Activated naive CD8-positive, alpha-beta T cell treated with anti-CD3 and anti-CD28 coated beads for 36 hours (primary cell): ENCODE measurements at regions not wholly inside any gene's neighbourhood (a gene's known extent, or its start where the extent isn't known, plus 50 kb on each side); places are given as distances from the start of the nearest gene placed in this dataset.

Source experiments
- DNase-seq: peaks from one replicate; pipeline ENCODE4 v3.0.0; 2021
- H3K27ac Mint-ChIP-seq: one replicate; pipeline ENCODE4 v1.8.0; 2022; ENCODE audit warnings: mild to moderate bottlenecking, moderate library complexity, mixed read lengths
- H3K27me3 Mint-ChIP-seq: one replicate; pipeline ENCODE4 v1.8.0; 2022; ENCODE audit warnings: mild to moderate bottlenecking, mixed read lengths
- H3K36me3 Mint-ChIP-seq: one replicate; pipeline ENCODE4 v1.8.0; 2021; ENCODE audit warnings: mild to moderate bottlenecking, mixed read lengths
- H3K4me1 Mint-ChIP-seq: one replicate; pipeline ENCODE4 v1.8.0; 2021; ENCODE audit warnings: mixed read lengths
- H3K4me3 Mint-ChIP-seq: one replicate; pipeline ENCODE4 v1.8.0; 2022; ENCODE audit warnings: mild to moderate bottlenecking, moderate library complexity, mixed read lengths
- H3K9me3 Mint-ChIP-seq: one replicate; pipeline ENCODE4 v1.8.0; 2022; ENCODE audit warnings: mixed read lengths

DNA sequence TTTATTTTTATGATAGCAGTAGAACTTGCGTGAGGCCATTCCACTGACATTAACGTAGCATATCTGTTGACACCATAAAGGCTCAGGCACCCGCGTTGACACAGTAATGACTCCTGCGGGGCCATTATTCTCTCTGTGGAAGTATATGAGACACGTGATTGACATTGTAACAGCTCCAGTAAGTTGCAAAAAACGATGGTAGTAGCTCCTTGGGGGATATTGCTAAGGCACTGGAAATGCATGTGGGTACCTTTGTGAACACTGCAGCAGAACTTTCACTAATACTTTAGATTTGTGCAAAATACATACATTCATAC lies 918.8 kb upstream of the CDH8 start:
- Mint-ChIP-seq H3K4me3 (no peak overlapping the region), H3K27ac (no peak overlapping the region), H3K36me3 (no peaks in the 10 kb centered on the region), H3K27me3 (no peaks in the 10 kb centered on the region), H3K4me1 (no peaks in the 10 kb centered on the region), H3K9me3 (peaks cover 3% of the 10 kb centered on the region)
- DNase-seq, result no peak

DNA sequence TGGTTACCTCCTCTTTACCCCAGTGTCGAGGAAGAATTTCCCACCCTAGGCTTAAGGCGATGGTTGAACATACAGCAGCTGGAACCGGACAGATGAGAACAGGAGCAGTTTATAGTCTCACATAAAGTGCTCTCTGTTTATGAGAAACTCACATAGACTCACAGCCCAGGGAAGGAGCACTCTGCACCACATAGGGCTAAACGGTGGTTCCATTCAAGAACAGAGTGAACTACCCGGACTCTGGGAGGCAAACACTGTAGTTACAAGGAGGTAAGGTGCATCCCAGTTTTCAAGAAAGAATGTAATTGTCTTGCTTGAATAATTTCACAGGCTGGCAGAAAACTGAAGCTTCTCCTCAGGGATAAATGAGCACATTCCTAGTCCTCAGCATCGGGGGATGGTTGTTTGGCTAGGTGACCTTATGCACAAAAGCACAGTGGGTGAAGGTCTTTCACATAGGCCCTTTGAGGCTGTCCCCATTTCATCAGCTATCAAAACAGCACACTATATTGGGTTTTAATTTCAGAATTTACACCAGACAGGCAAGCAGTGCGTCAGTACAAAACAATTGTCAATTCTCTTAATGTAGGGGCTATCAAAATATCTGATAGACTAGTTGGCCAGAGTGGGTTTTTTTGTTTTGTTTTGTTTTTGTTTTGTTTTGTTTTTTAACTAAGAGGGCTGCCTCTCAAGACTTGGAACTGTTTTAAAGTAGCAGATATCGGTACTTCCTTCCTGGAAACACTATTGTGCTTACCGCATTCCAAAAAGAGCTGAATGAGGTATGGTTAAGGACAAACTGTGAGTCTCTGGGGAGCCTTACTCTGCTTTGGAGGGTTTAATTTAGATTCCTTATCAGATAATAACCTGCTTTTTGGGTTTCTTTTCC lies 918.1 kb upstream of the CDH8 start:
- H3K27me3 Mint-ChIP-seq, result no peaks in the 10 kb centered on the region
- no peak overlapping the region for H3K4me3 Mint-ChIP-seq
- no peaks in the 10 kb centered on the region for H3K36me3 Mint-ChIP-seq
- H3K9me3 Mint-ChIP-seq, result peaks cover 4% of the 10 kb centered on the region
- no peaks in the 10 kb centered on the region for H3K4me1 Mint-ChIP-seq
- H3K27ac Mint-ChIP-seq, result no peak overlapping the region
- no peak for DNase-seq

DNA sequence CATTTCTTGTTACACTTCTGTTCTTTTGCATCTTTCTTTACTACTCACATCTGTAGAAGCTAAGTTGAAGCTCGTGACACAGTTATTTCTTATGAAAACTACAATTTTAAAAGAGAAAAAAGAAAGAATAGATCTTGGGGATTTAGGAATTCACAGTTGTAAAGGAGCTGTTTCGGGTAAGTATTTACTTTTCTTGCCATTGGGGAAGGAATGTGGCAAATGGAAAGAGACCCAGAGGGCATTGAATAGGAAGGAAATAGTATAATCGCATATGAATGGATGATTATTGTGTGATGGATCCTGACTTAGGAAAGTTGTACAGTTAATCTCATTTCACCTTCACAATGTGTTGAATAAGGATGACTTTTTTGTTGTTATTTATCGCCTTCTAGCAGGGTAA lies 914.1 kb upstream of the CDH8 start:
- peaks cover 10% of the 10 kb centered on the region for H3K9me3 Mint-ChIP-seq
- H3K4me1 Mint-ChIP-seq, result no peaks in the 10 kb centered on the region
- DNase-seq, result no peak
- no peaks in the 10 kb centered on the region for H3K27me3 Mint-ChIP-seq
- no peaks in the 10 kb centered on the region for H3K36me3 Mint-ChIP-seq
- no peak overlapping the region for H3K27ac Mint-ChIP-seq
- no peak overlapping the region for H3K4me3 Mint-ChIP-seq

DNA sequence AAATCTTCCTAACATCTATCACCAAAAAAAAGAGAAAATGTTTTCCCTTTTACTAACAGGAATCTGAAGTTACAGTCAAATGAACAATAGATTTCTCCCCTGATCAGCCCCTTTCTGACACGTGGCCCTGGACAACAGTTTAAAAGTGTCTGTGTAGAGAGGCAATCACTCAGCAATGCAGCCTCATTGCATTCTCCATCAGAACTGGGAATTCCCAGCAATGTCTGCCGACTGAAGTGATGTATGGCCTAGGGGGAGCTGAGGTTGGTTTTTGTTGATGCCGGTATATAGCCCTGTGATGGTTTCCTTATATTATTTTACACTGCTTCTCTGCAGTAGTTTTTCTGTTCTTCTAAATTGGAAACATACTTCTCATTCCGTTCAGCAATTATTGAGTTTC lies 904.3 kb upstream of the CDH8 start:
- no peak overlapping the region for H3K27ac Mint-ChIP-seq
- DNase-seq, result no peak
- peaks cover 7% of the 10 kb centered on the region for H3K9me3 Mint-ChIP-seq
- no peaks in the 10 kb centered on the region for H3K27me3 Mint-ChIP-seq
- no peak overlapping the region for H3K4me3 Mint-ChIP-seq
- no peaks in the 10 kb centered on the region for H3K36me3 Mint-ChIP-seq
- no peaks in the 10 kb centered on the region for H3K4me1 Mint-ChIP-seq

DNA sequence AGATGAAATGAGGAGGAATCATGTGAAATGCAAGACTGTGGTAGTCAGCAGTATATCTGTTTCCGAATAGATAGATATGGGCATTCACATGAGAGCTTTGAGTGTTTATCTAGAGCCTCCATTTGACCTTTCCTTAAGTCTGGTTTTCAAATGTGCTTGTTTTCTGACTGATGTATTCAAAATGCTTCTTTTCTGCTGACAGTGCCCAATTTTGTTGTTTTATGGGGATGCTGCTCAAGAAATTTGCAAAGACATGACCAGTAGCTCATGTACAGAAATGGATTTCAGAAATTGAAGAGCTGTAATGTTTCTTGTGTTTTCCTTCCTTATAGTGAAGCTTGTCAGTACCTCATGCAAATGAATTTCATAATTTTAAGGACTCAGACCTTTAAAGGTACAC lies 903.4 kb upstream of the CDH8 start:
- peaks cover 6% of the 10 kb centered on the region for H3K9me3 Mint-ChIP-seq

DNA sequence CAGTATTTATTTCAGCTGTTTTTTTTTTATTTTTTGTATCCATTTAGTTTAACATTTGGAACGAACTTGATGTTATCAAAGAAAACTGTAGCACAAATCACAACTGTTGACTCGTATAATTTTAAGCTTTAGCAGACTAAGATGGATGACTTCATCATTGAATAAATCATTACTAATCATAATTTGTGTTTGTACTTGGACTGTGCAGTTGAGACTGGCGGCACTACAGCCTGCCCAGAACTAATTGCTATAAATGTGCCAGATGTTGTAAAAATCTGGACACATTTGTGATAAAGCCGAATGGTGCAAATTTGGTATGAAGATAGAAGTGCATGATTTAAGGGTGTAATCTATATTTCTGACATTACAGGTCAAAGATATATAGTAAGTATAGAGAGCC lies 897.7 kb upstream of the CDH8 start:
- H3K27me3 Mint-ChIP-seq, result no peaks in the 10 kb centered on the region
- no peaks in the 10 kb centered on the region for H3K4me1 Mint-ChIP-seq
- DNase-seq, result no peak
- H3K9me3 Mint-ChIP-seq, result peaks cover 11% of the 10 kb centered on the region
- no peak overlapping the region for H3K27ac Mint-ChIP-seq
- no peaks in the 10 kb centered on the region for H3K36me3 Mint-ChIP-seq
- no peak overlapping the region for H3K4me3 Mint-ChIP-seq

More for the DNA sequence above, 903.4 kb upstream of the CDH8 start:
- H3K4me1 Mint-ChIP-seq, result no peaks in the 10 kb centered on the region
- H3K27me3 Mint-ChIP-seq, result no peaks in the 10 kb centered on the region
- no peak for DNase-seq
- no peak overlapping the region for H3K4me3 Mint-ChIP-seq
- no peaks in the 10 kb centered on the region for H3K36me3 Mint-ChIP-seq
- no peak overlapping the region for H3K27ac Mint-ChIP-seq

DNA sequence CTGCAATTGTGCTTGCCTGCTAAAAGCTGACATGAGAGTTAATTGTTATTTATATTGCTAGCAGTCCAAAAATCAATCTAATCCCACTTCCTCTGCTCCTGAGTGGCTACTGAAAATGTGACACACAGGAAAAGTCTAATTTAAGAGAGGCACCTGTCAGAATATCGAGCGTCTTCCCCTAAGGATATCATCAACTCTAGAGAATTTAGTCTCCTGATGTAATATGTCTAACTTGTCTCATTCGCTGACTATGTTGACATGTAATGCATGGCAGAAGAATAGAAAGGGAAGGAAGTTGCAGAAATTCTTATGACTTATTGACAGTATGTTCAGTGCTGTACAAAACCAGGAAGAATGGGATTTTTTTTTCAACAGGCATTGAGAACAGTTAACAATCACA lies 893.4 kb upstream of the CDH8 start:
- H3K27ac Mint-ChIP-seq, result no peak overlapping the region
- H3K4me3 Mint-ChIP-seq, result no peak overlapping the region
- no peaks in the 10 kb centered on the region for H3K4me1 Mint-ChIP-seq
- no peaks in the 10 kb centered on the region for H3K36me3 Mint-ChIP-seq
- DNase-seq, result no peak
- peaks cover 19% of the 10 kb centered on the region for H3K9me3 Mint-ChIP-seq
- H3K27me3 Mint-ChIP-seq, result no peaks in the 10 kb centered on the region

DNA sequence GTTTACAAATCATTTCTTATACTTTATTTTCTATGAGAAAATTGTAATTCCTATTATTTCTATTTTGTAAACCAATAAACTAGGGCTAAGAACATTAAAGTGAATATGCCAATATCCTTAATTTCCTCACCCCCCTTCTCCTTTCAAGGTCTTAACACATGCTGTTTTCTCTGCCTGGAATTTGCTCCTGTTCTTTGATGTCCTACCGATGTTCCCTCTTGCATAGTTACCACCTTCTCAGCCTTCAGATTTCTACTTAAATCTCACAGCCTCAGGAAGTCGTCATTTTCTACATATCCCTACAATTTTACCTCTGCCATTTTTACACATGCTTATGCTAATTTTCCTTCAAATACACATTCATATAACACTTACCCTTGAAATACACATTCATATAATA lies 890.9 kb upstream of the CDH8 start:
- Mint-ChIP-seq H3K36me3 (no peaks in the 10 kb centered on the region), H3K4me1 (no peaks in the 10 kb centered on the region), H3K27me3 (no peaks in the 10 kb centered on the region), H3K9me3 (peaks cover 20% of the 10 kb centered on the region), H3K4me3 (no peak overlapping the region), H3K27ac (no peak overlapping the region)
- no peak for DNase-seq

DNA sequence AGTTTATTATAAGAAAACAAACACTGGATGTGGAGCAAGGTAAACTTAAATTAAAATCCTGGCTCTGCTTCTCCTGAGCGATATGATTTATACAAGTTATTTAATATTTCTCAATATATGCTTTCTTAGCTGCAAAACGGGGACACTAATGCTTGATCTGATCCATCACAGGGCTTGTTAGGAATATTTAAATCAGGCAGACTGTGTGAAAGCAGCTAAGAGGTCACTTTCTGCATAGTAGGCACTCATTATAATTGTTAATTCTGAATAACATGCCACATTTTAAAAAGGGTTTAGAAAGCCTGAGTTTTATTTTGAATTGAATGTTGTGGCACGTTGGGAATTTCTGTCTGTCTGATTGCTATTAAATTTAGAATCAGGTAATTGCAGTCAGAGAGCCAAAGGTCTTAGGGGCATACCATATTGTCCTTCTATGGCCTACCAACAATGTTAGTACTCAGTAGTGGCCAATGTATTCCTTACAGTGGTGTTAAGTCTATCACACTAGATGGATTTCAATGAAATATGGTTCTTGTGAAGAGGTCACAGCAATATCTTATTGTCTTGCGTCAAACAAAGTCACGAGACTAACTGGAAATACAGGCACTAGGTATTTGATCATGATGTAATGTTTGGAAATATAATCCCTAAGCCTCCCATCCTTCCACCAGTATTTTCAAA lies 890.0 kb upstream of the CDH8 start:
- no peak overlapping the region for H3K27ac Mint-ChIP-seq
- H3K4me3 Mint-ChIP-seq, result no peak overlapping the region
- DNase-seq, result no peak
- H3K4me1 Mint-ChIP-seq, result no peaks in the 10 kb centered on the region
- H3K36me3 Mint-ChIP-seq, result no peaks in the 10 kb centered on the region
- no peaks in the 10 kb centered on the region for H3K27me3 Mint-ChIP-seq
- peaks cover 20% of the 10 kb centered on the region for H3K9me3 Mint-ChIP-seq

DNA sequence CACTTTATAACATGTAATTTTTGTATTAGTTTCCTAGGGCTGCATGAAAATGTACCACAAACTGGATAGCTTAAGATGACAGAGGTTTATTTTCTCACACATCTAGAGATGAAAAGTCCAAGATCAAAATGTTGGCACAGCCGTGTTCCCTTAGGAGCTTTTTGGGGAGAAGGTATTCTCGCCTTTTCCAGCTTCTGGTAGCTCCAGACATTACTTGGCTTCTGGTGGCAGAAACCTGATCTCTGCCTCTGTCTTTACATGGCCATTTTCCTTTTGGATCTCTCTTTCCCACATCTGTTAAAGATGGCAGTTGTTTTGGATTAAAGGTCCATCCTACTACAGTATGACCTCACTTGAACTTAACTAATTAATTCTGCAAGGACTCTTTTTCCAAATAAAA lies 885.7 kb upstream of the CDH8 start:
- Mint-ChIP-seq H3K4me3 (no peak overlapping the region), H3K27ac (no peak overlapping the region), H3K27me3 (no peaks in the 10 kb centered on the region), H3K36me3 (no peaks in the 10 kb centered on the region), H3K4me1 (no peaks in the 10 kb centered on the region), H3K9me3 (peaks cover 11% of the 10 kb centered on the region)
- no peak for DNase-seq

DNA sequence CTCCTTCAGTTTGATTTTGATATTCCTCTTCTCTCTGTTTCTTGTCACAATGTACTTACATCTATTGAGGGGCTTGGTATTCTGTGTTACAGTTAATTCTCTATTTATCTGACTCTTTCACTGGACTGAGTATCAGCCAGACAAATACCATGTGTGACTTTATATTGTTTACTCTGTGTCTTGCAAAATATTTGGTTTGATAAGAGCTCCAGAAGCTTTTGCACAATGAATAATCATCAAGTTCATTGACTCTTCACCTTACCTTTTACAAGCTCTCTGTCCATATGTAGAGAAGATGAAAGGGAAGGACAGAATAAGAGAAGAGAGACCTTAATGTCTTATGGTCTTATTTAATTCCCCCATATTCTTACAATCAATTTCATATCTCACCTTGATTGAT lies 877.7 kb upstream of the CDH8 start:
- Mint-ChIP-seq H3K27ac (no peak overlapping the region), H3K4me3 (no peak overlapping the region), H3K27me3 (no peaks in the 10 kb centered on the region), H3K36me3 (no peaks in the 10 kb centered on the region), H3K9me3 (peaks cover 6% of the 10 kb centered on the region), H3K4me1 (no peaks in the 10 kb centered on the region)
- DNase-seq, result no peak

DNA sequence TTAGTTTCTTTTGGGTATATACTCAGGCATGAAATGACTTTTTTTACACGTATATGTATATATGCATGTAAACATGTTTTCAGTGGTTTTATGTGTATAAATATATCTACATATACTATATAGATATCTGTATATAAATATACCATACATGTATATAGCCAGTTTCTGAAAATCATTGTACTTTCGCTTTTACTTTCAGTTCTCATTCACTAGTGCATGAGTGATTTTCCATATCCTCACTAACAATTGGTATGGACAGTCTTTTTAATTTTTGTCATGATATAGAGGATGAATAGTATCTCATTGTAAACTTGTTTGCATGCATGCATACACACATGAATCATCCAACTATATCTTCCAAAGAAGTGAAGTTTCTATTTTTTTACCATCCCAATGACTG lies 877.1 kb upstream of the CDH8 start:
- peaks cover 6% of the 10 kb centered on the region for H3K9me3 Mint-ChIP-seq
- H3K27me3 Mint-ChIP-seq, result no peaks in the 10 kb centered on the region
- no peak overlapping the region for H3K4me3 Mint-ChIP-seq
- no peak for DNase-seq
- H3K36me3 Mint-ChIP-seq, result no peaks in the 10 kb centered on the region
- no peaks in the 10 kb centered on the region for H3K4me1 Mint-ChIP-seq
- no peak overlapping the region for H3K27ac Mint-ChIP-seq

DNA sequence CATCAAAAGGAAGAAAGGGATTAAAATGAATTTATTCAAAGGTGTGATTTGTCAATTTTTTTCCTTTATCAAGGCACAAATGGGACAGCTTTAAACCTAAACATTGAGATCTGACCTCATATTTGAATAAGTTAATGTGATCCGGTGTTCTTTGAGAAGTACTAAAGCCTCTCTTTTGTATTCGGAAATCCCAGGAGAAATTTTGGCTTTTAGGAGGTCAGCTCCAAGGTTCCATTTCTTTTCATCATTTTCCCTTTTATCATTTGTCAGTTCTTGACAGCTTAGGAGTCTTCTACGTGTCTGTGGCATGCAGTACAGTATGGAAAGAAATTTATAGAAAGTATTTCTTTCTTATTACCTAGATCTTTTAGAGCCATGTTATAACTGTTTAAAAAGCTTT lies 873.4 kb upstream of the CDH8 start:
- no peak for DNase-seq
- Mint-ChIP-seq H3K36me3 (no peaks in the 10 kb centered on the region), H3K27me3 (no peaks in the 10 kb centered on the region), H3K4me3 (no peak overlapping the region), H3K27ac (no peak overlapping the region), H3K4me1 (no peaks in the 10 kb centered on the region), H3K9me3 (peaks cover 11% of the 10 kb centered on the region)

DNA sequence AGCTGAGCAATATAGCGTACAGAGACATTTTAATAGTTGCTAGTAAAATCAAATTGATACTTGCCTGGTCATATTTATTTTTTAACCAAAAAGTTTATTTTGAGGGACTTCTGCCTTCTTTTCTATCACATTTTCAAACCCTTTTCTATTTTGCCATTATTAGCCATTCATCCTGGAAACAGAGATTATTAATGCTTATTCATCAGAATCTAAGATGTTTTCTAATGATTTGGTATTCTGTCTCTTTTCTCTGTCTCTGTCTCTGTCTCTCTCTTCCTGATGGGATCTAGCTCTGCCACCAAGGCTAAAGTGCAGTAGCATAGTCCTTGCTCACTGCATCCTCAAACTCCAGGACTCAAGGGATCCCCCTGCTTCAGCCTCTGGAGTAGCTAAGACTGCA lies 871.3 kb upstream of the CDH8 start:
- Mint-ChIP-seq H3K27ac (no peak overlapping the region), H3K27me3 (no peaks in the 10 kb centered on the region), H3K4me1 (no peaks in the 10 kb centered on the region), H3K9me3 (peaks cover 13% of the 10 kb centered on the region), H3K36me3 (no peaks in the 10 kb centered on the region), H3K4me3 (no peak overlapping the region)
- DNase-seq, result no peak

DNA sequence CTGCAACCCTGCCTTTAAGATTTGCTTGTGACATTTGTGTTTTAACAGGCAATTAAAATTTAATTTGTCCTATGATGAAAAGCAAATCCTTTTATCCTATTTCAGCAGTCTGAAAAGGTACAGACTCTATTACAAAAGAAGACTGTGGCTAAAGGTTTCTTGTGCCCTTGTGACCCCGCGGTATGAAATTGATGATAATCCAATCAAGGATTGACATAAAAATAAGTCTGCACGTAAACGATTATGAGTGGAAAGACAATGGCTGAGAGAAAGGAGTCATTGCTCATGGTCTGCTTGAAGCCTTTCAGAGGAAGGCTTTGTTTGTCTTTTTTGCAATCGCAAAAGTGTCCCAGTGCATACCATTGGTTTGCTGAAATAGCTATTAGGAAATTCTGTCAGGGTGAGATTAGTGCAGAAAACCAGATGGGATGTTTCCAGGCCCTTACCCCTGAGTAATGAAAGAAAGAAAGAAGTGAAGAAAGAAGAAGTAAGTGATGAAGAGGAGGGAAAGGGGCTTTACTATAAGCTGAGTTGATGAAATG lies 867.8 kb upstream of the CDH8 start:
- Mint-ChIP-seq H3K4me3 (no peak overlapping the region), H3K27ac (no peak overlapping the region), H3K4me1 (no peaks in the 10 kb centered on the region), H3K36me3 (no peaks in the 10 kb centered on the region), H3K27me3 (no peaks in the 10 kb centered on the region), H3K9me3 (peaks cover 13% of the 10 kb centered on the region)
- DNase-seq, result no peak

DNA sequence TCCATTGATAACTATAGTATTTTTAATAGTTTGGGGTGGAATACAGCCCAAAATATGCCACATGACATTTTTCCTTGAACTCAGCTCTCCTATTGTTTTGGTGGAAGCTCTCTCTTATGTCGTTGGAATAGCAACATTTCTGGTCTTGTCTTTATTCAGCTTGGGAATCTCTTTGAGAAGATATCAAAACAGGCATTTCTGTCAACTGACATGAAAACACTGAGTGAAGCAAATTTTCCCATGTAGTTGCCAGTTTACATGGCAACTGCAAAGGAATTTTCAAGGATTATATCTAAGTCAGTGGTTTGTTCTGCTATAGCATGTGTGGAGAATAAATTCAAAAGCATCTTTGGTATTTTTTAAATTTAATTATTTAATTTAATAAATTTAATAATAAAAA lies 863.5 kb upstream of the CDH8 start:
- no peak overlapping the region for H3K4me3 Mint-ChIP-seq
- peaks cover 10% of the 10 kb centered on the region for H3K9me3 Mint-ChIP-seq
- DNase-seq, result no peak
- H3K4me1 Mint-ChIP-seq, result no peaks in the 10 kb centered on the region
- H3K27me3 Mint-ChIP-seq, result no peaks in the 10 kb centered on the region
- no peaks in the 10 kb centered on the region for H3K36me3 Mint-ChIP-seq
- H3K27ac Mint-ChIP-seq, result no peak overlapping the region
